IMR-90 (cell line): ENCODE measurements at regions not wholly inside any gene's neighbourhood (a gene's known extent, or its start where the extent isn't known, plus 50 kb on each side); places are given as distances from the start of the nearest gene placed in this dataset.

ENCODE experiments used
- ATAC-seq: fragments of 200-7000 bp; cut with Tn5 transposase; 2 replicates; pipeline ENCODE4 v1.9.1; 2020; ENCODE audit warnings: low read depth, mild to moderate bottlenecking, moderate library complexity
- BruUV-seq: library from RNA; stranded (reverse); fragments of 400-500 nt; replicated peaks from 2 replicates; lab custom pipeline; 2021; lab: Mats Ljungman, UMichigan
- CTCF ChIA-PET: fragments of 300-600 bp; formaldehyde crosslinking; extraction: SDS; loops from one replicate; lab custom pipeline; 2021; ENCODE audit warnings: antibody characterized with exemption; lab: Yijun Ruan, JAX
- POLR2A ChIA-PET: fragments of 300-600 bp; sonication (Branson Sonifier 250); formaldehyde crosslinking; loops from one replicate; lab custom pipeline; 2022; ENCODE audit warnings: antibody characterized with exemption; ENCODE audit not compliant: unreplicated experiment; lab: Charles Lee
- DNase-seq: peaks from one replicate; pipeline ENCODE4 v3.0.0; 2013
- H2AFZ ChIP-seq: replicated peaks from 2 replicates; pipeline ENCODE3; 2013; ENCODE audit warnings: low read length, mild to moderate bottlenecking; ENCODE audit not compliant: poor library complexity
- H2AK5ac ChIP-seq: 2 replicates; pipeline ENCODE4 v1.6.1; 2013; ENCODE audit warnings: low read depth, low read length, inconsistent platforms
- H2AK9ac ChIP-seq: replicated peaks from 2 replicates; pipeline ENCODE3; 2013; ENCODE audit warnings: mild to moderate bottlenecking, low read depth, low read length, moderate library complexity; ENCODE audit not compliant: poor library complexity
- H2BK120ac ChIP-seq: 2 replicates; pipeline ENCODE4 v1.6.1; 2013; ENCODE audit warnings: low read depth, low read length, inconsistent platforms
- H2BK15ac ChIP-seq: 3 replicates; pipeline ENCODE4 v1.6.1; 2013; ENCODE audit warnings: low read depth, low read length, inconsistent platforms
- H2BK20ac ChIP-seq: 2 replicates; pipeline ENCODE4 v1.6.1; 2013; ENCODE audit warnings: low read depth, mild to moderate bottlenecking, inconsistent platforms, low read length, moderate library complexity
- H2BK5ac ChIP-seq: 2 replicates; pipeline ENCODE4 v1.6.1; 2013; ENCODE audit warnings: mild to moderate bottlenecking, low read depth, low read length, inconsistent platforms; ENCODE audit not compliant: poor library complexity, severe bottlenecking
- H3K14ac ChIP-seq: replicated peaks from 2 replicates; pipeline ENCODE4 v1.6.1; 2013; ENCODE audit warnings: low read depth, low read length, inconsistent platforms
- H3K18ac ChIP-seq: 2 replicates; pipeline ENCODE4 v1.6.1; 2013; ENCODE audit warnings: low read depth, low read length, control low read depth
- H3K23ac ChIP-seq: 2 replicates; pipeline ENCODE4 v1.6.1; 2013; ENCODE audit warnings: low read depth, low read length, inconsistent platforms
- H3K27ac ChIP-seq: 2 replicates; pipeline ENCODE4 v1.5.1; 2013; ENCODE audit warnings: mild to moderate bottlenecking, control low read depth, low read length; ENCODE audit not compliant: insufficient read depth
- H3K27me3 ChIP-seq: 2 replicates; pipeline ENCODE4 v1.6.1; 2013; ENCODE audit warnings: low read length; ENCODE audit not compliant: control insufficient read depth, insufficient read depth
- H3K36me3 ChIP-seq: 2 replicates; pipeline ENCODE4 v1.6.1; 2013; ENCODE audit warnings: low read length, mixed read lengths; ENCODE audit not compliant: control insufficient read depth, insufficient read depth
- H3K4ac ChIP-seq: 2 replicates; pipeline ENCODE4 v1.6.1; 2013; ENCODE audit warnings: low read depth, low read length, inconsistent platforms
- H3K4me1 ChIP-seq: 2 replicates; pipeline ENCODE4 v1.6.1; 2013; ENCODE audit warnings: low read length, mixed read lengths; ENCODE audit not compliant: control insufficient read depth, insufficient read depth
- H3K4me2 ChIP-seq: 2 replicates; pipeline ENCODE4 v1.6.1; 2013; ENCODE audit warnings: low read depth, mild to moderate bottlenecking, control low read depth, low read length, moderate library complexity
- H3K4me3 ChIP-seq: 2 replicates; pipeline ENCODE4 v1.5.1; 2013; ENCODE audit warnings: low read depth, mild to moderate bottlenecking, control low read depth, low read length, moderate library complexity; ENCODE audit not compliant: insufficient read depth
- H3K56ac ChIP-seq: 2 replicates; pipeline ENCODE4 v1.6.1; 2013; ENCODE audit warnings: low read length, inconsistent platforms; ENCODE audit not compliant: insufficient read depth; ENCODE audit errors: extremely low read depth
- H3K79me1 ChIP-seq, 2 experiments: 2 replicates each; pipeline ENCODE4 v1.6.1; 2013; ENCODE audit warnings: low read length in 2 of 2, inconsistent platforms in 1 of 2, low read depth in 1 of 2
- H3K9ac ChIP-seq: 2 replicates; pipeline ENCODE4 v1.6.1; 2013; ENCODE audit warnings: low read depth, low read length, control low read depth
- H3K9me1 ChIP-seq: 2 replicates; pipeline ENCODE4 v1.6.1; 2013; ENCODE audit warnings: low read length, inconsistent platforms; ENCODE audit not compliant: insufficient read depth
- H3K9me3 ChIP-seq: 2 replicates; pipeline ENCODE4 v1.6.1; 2013; ENCODE audit warnings: low read length; ENCODE audit not compliant: control insufficient read depth, insufficient read depth
- H4K20me1 ChIP-seq: 2 replicates; pipeline ENCODE4 v1.6.1; 2013; ENCODE audit warnings: low read length, inconsistent platforms; ENCODE audit not compliant: insufficient read depth
- H4K5ac ChIP-seq: 2 replicates; pipeline ENCODE4 v1.6.1; 2013; ENCODE audit warnings: mild to moderate bottlenecking, low read depth, low read length, control low read depth
- H4K8ac ChIP-seq, 2 experiments: 2 replicates each; pipeline ENCODE4 v1.6.1; 2013; ENCODE audit warnings: low read depth in 2 of 2, low read length in 2 of 2, control low read depth in 1 of 2, inconsistent platforms in 1 of 2
- H4K91ac ChIP-seq: 2 replicates; pipeline ENCODE4 v1.6.1; 2013; ENCODE audit warnings: low read depth, low read length, inconsistent platforms; ENCODE audit not compliant: insufficient read depth
- BHLHE40 ChIP-seq: fragments of 150-350 bp; IDR thresholded peaks from 2 replicates; pipeline ENCODE4 v1.6.1; 2016; ENCODE audit warnings: mild to moderate bottlenecking, low read depth, low read length
- CEBPB ChIP-seq: IDR thresholded peaks from 2 replicates; pipeline ENCODE4 v1.6.1; 2012; ENCODE audit warnings: low read depth, low read length, improper control_type of control experiment
- MAZ ChIP-seq: IDR thresholded peaks from 2 replicates; pipeline ENCODE4 v1.6.1; 2012; ENCODE audit warnings: low read depth, mild to moderate bottlenecking, low read length, improper control_type of control experiment, moderate library complexity, borderline replicate concordance
- NFE2L2 ChIP-seq: fragments of 150-350 bp; IDR thresholded peaks from 2 replicates; pipeline ENCODE4 v1.6.1; 2016; ENCODE audit warnings: low read depth, mild to moderate bottlenecking, low read length
- RAD21 ChIP-seq: IDR thresholded peaks from 2 replicates; pipeline ENCODE4 v1.6.1; 2012; ENCODE audit warnings: low read length, improper control_type of control experiment
- RCOR1 ChIP-seq: IDR thresholded peaks from 2 replicates; pipeline ENCODE4 v1.6.1; 2012; ENCODE audit warnings: mild to moderate bottlenecking, low read length, improper control_type of control experiment; ENCODE audit not compliant: insufficient replicate concordance
- SMC3 ChIP-seq: fragments of 150-350 bp; IDR thresholded peaks from 2 replicates; pipeline ENCODE4 v1.6.1; 2016; ENCODE audit warnings: low read depth, mild to moderate bottlenecking, antibody characterized with exemption, low read length, moderate library complexity
- WGBS, 2 experiments: methylation state at CpG; one replicate each; pipeline versions ENCODE4 v1.1.5 to v1.1.7; 2013; ENCODE audit warnings: missing lambda C conversion rate in 2 of 2; ENCODE audit not compliant: insufficient read length in 1 of 2; ENCODE audit errors: extremely low coverage in 2 of 2; 5-methylcytosine and 5-hydroxymethylcytosine counted together
- dilution Hi-C: fragments of 300-500 bp; cut with HindIII; formaldehyde crosslinking; loops from one replicate; pipeline ENCODE4 v1.14.3; 2018; ENCODE audit warnings: low sequenced_read_pairs; ENCODE audit not compliant: unreplicated experiment
- in situ Hi-C: fragments of 300-500 bp; cut with MboI; formaldehyde crosslinking; loops from 3 replicates; pipeline ENCODE4 v1.14.3; 2019; ENCODE audit warnings: low sequenced_read_pairs, inconsistent platforms, mixed read lengths
- intact Hi-C: fragments of 100-400 bp; cut with micrococcal nuclease; formaldehyde crosslinking; loops from 2 replicates; pipeline ENCODE4 v1.10.0; 2022
- TF ChIP-seq, protein P1 (sequence below): fragments of 150-350 bp; IDR thresholded peaks from 2 replicates; pipeline ENCODE4 v1.6.1; 2017; ENCODE audit warnings: mild to moderate bottlenecking, antibody characterized with exemption, low read length, low read depth

GRCh38 chrX:114015966-114016365 is 567.9 kb upstream of the HTR2C start:
- DNase-seq (no peak), ATAC-seq (no peak)
- Histone ChIP-seq H2AK5ac (no peak overlapping the region), H2BK120ac (no peak overlapping the region), H4K5ac (no peak overlapping the region), H3K4me1 (no peaks in the 10 kb centered on the region), H3K9ac (no peak overlapping the region), H3K36me3 (no peaks in the 10 kb centered on the region), H2AFZ (no peak overlapping the region), H3K4me3 (no peak overlapping the region), H3K9me3 (no peaks in the 10 kb centered on the region), H2AK9ac (no peak overlapping the region), H3K4ac (no peak overlapping the region), H3K14ac (no peak overlapping the region), H2BK20ac (no peak overlapping the region), H2BK5ac (no peak overlapping the region), H3K23ac (no peak overlapping the region), H3K9me1 (no peaks in the 10 kb centered on the region), H4K91ac (no peak overlapping the region), H4K20me1 (no peaks in the 10 kb centered on the region), H3K27me3 (no peaks in the 10 kb centered on the region), H3K4me2 (no peak overlapping the region), H3K79me1 (no peaks in the 10 kb centered on the region), H4K8ac (no peak overlapping the region), H2BK15ac (no peak overlapping the region), H3K27ac (no peak overlapping the region), H3K18ac (no peak overlapping the region), H3K56ac (no peak overlapping the region)
- dilution Hi-C loops (no loop called here), intact Hi-C loops (no loop called here), in situ Hi-C loops (no loop called here)
- no peak for TF ChIP-seq BHLHE40
- TF ChIP-seq CEBPB, result no peak
- TF ChIP-seq, protein P1, sequence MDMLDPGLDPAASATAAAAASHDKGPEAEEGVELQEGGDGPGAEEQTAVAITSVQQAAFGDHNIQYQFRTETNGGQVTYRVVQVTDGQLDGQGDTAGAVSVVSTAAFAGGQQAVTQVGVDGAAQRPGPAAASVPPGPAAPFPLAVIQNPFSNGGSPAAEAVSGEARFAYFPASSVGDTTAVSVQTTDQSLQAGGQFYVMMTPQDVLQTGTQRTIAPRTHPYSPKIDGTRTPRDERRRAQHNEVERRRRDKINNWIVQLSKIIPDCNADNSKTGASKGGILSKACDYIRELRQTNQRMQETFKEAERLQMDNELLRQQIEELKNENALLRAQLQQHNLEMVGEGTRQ, result no peak
- TF ChIP-seq RCOR1, result no peak
- no peak for TF ChIP-seq SMC3
- no peak for TF ChIP-seq MAZ
- TF ChIP-seq NFE2L2, result no peak
- no peak for TF ChIP-seq RAD21
- POLR2A ChIA-PET, result no interaction called here
- CTCF ChIA-PET, result no interaction called here
- WGBS, 2 experiments, result no CpG with 5 or more reads among the region's 6 CpGs
- no TSS peak for BruUV-seq
